A549 (cell line): ENCODE measurements at regions not wholly inside any gene's neighbourhood (a gene's known extent, or its start where the extent isn't known, plus 50 kb on each side); places are given as distances from the start of the nearest gene placed in this dataset.
A peak's percentile ranks its signal among the peaks of the same experiment; 100 is the strongest.
"Not testable (repeated sequence)": the region's sequence is repeated elsewhere in the genome, so short reads cannot be mapped to it uniquely, and the experiment has no call there.

ENCODE experiments used
- ATAC-seq, 2 experiments: fragments of 200-7000 bp in 1 of 2; fragments of >200 bp in 1 of 2; cut with Nextera tagmentation in 1 of 2; cut with Tn5 transposase in 1 of 2; 3 replicates each; pipeline versions ENCODE4 v1.8.0 to v1.9.1; 2018 to 2020; ENCODE audit warnings: mild to moderate bottlenecking in 1 of 2, moderate library complexity in 1 of 2
- CTCF ChIA-PET: fragments of 300-600 bp; sonication (Branson Sonifier 250); formaldehyde crosslinking; extraction: SDS; loops from one replicate; lab custom pipeline; 2021; ENCODE audit warnings: antibody characterized with exemption, inconsistent platforms; lab: Yijun Ruan, JAX
- POLR2A ChIA-PET: fragments of 350-600 bp; formaldehyde crosslinking; extraction: SDS; loops from one replicate; lab custom pipeline; 2021; ENCODE audit warnings: antibody characterized with exemption, inconsistent platforms; lab: Yijun Ruan, JAX
- DNase-seq, 2 experiments: peaks; one replicate each; pipeline versions ENCODE4 v3.0.0 to v3.0.0-alpha.2; 2011 to 2016; ENCODE audit warnings: low read depth in 1 of 2, low spot score in 1 of 2
- FAIRE-seq: peaks from 2 replicates; lab custom pipeline; 2011; peaks lifted over from hg19 to GRCh38; lab: Jason Lieb, UNC
- H3K27ac ChIP-seq, 2 experiments: fragments of >200 bp; sonication (Bioruptor Twin); formaldehyde crosslinking; 3 replicates each; pipeline ENCODE4 v1.5.1; 2016 to 2017
- H3K4me1 ChIP-seq: fragments of >200 bp; sonication (Bioruptor Twin); formaldehyde crosslinking; 3 replicates; pipeline ENCODE4 v1.6.1; 2016
- H3K4me2 ChIP-seq: fragments of >200 bp; sonication (Bioruptor Twin); formaldehyde crosslinking; 3 replicates; pipeline ENCODE4 v1.6.1; 2016
- H3K4me3 ChIP-seq: fragments of >200 bp; sonication (Bioruptor Twin); formaldehyde crosslinking; 3 replicates; pipeline ENCODE4 v1.5.1; 2016
- H3K9me3 ChIP-seq: fragments of >200 bp; sonication (Bioruptor Twin); formaldehyde crosslinking; 3 replicates; pipeline ENCODE4 v1.6.1; 2016
- CEBPB ChIP-seq, 2 experiments: fragments of >200 bp in 1 of 2; sonication (Bioruptor Twin) in 1 of 2; formaldehyde crosslinking in 1 of 2; IDR thresholded peaks; 2 replicates each; pipeline ENCODE4 v1.6.1; 2012 to 2016
- CHD2 ChIP-seq: fragments of 150-350 bp; IDR thresholded peaks from 2 replicates; pipeline ENCODE4 v1.6.1; 2014; ENCODE audit warnings: low read length; ENCODE audit not compliant: partially characterized antibody
- EHF ChIP-seq: fragments of 250-450 bp; sonication (Bioruptor Pico); IDR thresholded peaks from 2 replicates; pipeline ENCODE4 v1.5.0; 2020; ENCODE audit warnings: mild to moderate bottlenecking
- EHMT2 ChIP-seq: fragments of 200-600 bp; sonication (generic); IDR thresholded peaks from 2 replicates; pipeline ENCODE4 v1.6.1; 2016; ENCODE audit warnings: antibody characterized with exemption, low read depth, mild to moderate bottlenecking, moderate library complexity
- EP300 ChIP-seq, 2 experiments: fragments of >200 bp; sonication (Bioruptor Twin); formaldehyde crosslinking; IDR thresholded peaks; 2 replicates in 1 of 2; 3 replicates in 1 of 2; pipeline ENCODE4 v1.6.1; 2016 to 2017
- ESRRA ChIP-seq: fragments of 150-350 bp; IDR thresholded peaks from 2 replicates; pipeline ENCODE4 v1.6.1; 2014; ENCODE audit warnings: mild to moderate bottlenecking, low read length, borderline replicate concordance
- FOXS1 ChIP-seq: fragments of 250-450 bp; sonication (Bioruptor Pico); IDR thresholded peaks from 2 replicates; pipeline ENCODE4 v1.5.0; 2020; ENCODE audit warnings: mild to moderate bottlenecking, moderate library complexity
- HDAC2 ChIP-seq: fragments of 200-600 bp; sonication (generic); IDR thresholded peaks from 2 replicates; pipeline ENCODE4 v1.6.1; 2016
- HEYL ChIP-seq: fragments of 250-450 bp; sonication (Bioruptor Pico); IDR thresholded peaks from 2 replicates; pipeline ENCODE4 v1.8.0; 2021; ENCODE audit warnings: mild to moderate bottlenecking, moderate library complexity
- JUNB ChIP-seq: fragments of >200 bp; sonication (Bioruptor Twin); formaldehyde crosslinking; IDR thresholded peaks from 2 replicates; pipeline ENCODE4 v1.6.1; 2016
- KDM1A ChIP-seq: fragments of 200-600 bp; sonication (generic); IDR thresholded peaks from 2 replicates; pipeline ENCODE4 v1.6.1; 2016; ENCODE audit warnings: low read depth, mild to moderate bottlenecking
- MAZ ChIP-seq: fragments of 150-350 bp; IDR thresholded peaks from 2 replicates; pipeline ENCODE4 v1.6.1; 2014; ENCODE audit warnings: antibody characterized with exemption, low read depth, low read length, borderline replicate concordance
- NFE2L2 ChIP-seq: fragments of 150-350 bp; conservative IDR thresholded peaks from 2 replicates; pipeline ENCODE4 v1.6.1; 2014; ENCODE audit warnings: low read length
- POLR2A ChIP-seq: IDR thresholded peaks from 2 replicates; pipeline ENCODE4 v1.6.1; 2012; ENCODE audit warnings: mild to moderate bottlenecking, low read length
- SMC3 ChIP-seq: fragments of >200 bp; sonication (Bioruptor Twin); formaldehyde crosslinking; IDR thresholded peaks from 3 replicates; pipeline ENCODE4 v1.6.1; 2018; ENCODE audit warnings: inconsistent platforms
- TFCP2L1 ChIP-seq: fragments of 250-450 bp; sonication (Bioruptor Pico); IDR thresholded peaks from 2 replicates; pipeline ENCODE4 v1.5.0; 2021; ENCODE audit warnings: mild to moderate bottlenecking
- ZFP36 ChIP-seq: fragments of 450-650 bp; IDR thresholded peaks from 2 replicates; pipeline ENCODE4 v1.6.1; 2014; ENCODE audit warnings: borderline replicate concordance; ENCODE audit not compliant: partially characterized antibody
- WGBS: methylation state at CpG from one replicate; pipeline ENCODE4 v1.1.6; 2017; ENCODE audit errors: missing lambda C conversion rate; 5-methylcytosine and 5-hydroxymethylcytosine counted together
- TF ChIP-seq, protein P1 (sequence below): fragments of 200-600 bp; sonication (generic); IDR thresholded peaks from 2 replicates; pipeline ENCODE4 v1.6.1; 2016; ENCODE audit warnings: antibody characterized with exemption, mild to moderate bottlenecking, moderate library complexity
- TF ChIP-seq, protein P2 (sequence below): IDR thresholded peaks from 2 replicates; pipeline ENCODE4 v1.6.1; 2012
- TF ChIP-seq, protein P3 (sequence below): fragments of >200 bp; sonication (Bioruptor Twin); formaldehyde crosslinking; IDR thresholded peaks from 2 replicates; pipeline ENCODE4 v1.6.1; 2016

DNA sequence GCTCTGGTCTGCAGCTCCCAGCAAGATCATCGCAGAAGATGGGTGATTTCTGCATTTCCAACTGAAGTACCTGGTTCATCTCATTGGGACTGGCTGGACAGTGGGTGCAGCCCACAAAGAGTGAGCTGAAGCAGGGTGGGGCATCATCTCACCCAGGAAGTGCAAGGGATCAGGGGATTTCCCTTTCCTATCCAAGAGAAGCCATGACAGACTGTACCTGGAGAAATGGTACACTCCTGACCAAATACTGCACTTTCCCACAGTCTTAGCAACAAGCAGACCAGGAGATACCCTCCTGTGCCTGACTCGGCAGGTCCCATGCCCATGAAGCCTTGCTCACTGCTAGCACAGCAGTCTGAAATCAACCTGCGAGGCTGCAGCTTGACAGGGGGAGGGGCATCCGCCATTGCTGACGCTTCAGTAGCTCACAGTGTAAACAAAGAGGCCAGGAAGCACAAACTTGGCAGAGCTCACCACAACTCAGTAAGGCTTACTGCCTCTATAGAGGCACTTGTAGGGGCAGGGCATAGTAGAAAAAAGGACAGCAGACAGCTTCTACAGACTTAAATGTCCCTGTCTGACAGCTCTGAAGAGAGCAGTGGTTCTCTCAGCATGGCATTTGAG, 60.5 kb downstream of the AREG start:
- FAIRE-seq, H3K9me3 ChIP-seq, POLR2A ChIA-PET, ATAC-seq, H3K4me3 ChIP-seq, H3K4me1 ChIP-seq, H3K4me2 ChIP-seq, H3K27ac ChIP-seq: not testable (repeated sequence)
- peak in 1 of 2 experiments; percentile 6 for DNase-seq
- CTCF ChIA-PET = interaction anchor here (1.6 kb wide), 1 partner anchor 27 kb away, joined by 3 read pairs; no protein-coding TSS in a partner anchor
- 62% methylated on average over 5 of the region's 5 CpGs for WGBS

DNA sequence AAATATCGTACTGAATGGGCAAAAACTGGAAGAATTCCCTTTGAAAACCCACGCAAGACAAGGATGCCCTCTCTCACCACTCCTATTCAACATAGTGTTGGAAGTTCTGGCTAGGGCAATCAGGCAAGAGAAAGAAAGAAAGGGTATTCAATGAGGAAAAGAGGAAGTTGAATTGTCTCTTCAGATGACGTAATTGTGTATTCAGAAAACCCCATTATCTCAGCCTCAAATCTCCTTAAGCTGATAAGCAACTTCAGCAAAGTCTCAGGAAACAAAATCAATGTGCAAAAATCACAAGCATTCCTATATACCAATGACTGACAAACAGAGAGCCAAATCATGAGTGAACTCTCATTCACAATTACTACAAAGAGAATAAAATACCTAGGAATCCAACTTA, 64.4 kb downstream of the AREG start:
- POLR2A ChIA-PET, H3K27ac ChIP-seq, ATAC-seq, H3K9me3 ChIP-seq, H3K4me3 ChIP-seq, H3K4me2 ChIP-seq, FAIRE-seq, DNase-seq, H3K4me1 ChIP-seq, CTCF ChIA-PET: not testable (repeated sequence)
- WGBS = 64% methylated on average over 3 of the region's 3 CpGs

DNA sequence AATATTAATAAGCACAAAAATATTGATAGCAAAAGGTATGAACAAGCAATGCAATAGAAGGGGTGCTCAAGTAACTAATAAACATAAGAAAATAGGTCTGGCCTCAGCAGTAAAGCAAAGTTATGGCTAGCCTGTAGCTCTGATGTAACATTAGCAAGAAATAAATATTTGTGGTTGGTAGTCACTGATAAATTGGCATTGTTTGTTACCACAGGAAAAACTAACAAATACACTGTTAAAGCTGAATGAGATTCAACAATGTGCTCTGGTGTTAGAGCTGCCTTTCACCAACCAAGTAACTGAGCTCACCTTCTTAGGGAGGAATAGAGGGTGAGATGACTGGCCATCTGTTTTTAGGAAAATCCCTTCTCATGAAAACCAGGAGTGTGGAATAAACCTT, 71.4 kb downstream of the AREG start:
- no peak for TF ChIP-seq CHD2
- no peak for TF ChIP-seq ESRRA
- TF ChIP-seq, protein P1, sequence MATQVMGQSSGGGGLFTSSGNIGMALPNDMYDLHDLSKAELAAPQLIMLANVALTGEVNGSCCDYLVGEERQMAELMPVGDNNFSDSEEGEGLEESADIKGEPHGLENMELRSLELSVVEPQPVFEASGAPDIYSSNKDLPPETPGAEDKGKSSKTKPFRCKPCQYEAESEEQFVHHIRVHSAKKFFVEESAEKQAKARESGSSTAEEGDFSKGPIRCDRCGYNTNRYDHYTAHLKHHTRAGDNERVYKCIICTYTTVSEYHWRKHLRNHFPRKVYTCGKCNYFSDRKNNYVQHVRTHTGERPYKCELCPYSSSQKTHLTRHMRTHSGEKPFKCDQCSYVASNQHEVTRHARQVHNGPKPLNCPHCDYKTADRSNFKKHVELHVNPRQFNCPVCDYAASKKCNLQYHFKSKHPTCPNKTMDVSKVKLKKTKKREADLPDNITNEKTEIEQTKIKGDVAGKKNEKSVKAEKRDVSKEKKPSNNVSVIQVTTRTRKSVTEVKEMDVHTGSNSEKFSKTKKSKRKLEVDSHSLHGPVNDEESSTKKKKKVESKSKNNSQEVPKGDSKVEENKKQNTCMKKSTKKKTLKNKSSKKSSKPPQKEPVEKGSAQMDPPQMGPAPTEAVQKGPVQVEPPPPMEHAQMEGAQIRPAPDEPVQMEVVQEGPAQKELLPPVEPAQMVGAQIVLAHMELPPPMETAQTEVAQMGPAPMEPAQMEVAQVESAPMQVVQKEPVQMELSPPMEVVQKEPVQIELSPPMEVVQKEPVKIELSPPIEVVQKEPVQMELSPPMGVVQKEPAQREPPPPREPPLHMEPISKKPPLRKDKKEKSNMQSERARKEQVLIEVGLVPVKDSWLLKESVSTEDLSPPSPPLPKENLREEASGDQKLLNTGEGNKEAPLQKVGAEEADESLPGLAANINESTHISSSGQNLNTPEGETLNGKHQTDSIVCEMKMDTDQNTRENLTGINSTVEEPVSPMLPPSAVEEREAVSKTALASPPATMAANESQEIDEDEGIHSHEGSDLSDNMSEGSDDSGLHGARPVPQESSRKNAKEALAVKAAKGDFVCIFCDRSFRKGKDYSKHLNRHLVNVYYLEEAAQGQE = no peak
- no peak for TF ChIP-seq EHMT2
- TF ChIP-seq NFE2L2 = no peak
- TF ChIP-seq SMC3 = no peak
- no peak for TF ChIP-seq FOXS1
- no peak for TF ChIP-seq JUNB
- no peak for TF ChIP-seq HEYL (CRISPR knock-in tag)
- TF ChIP-seq POLR2A = no peak
- TF ChIP-seq KDM1A = no peak
- no peak for TF ChIP-seq HDAC2
- TF ChIP-seq, protein P2, sequence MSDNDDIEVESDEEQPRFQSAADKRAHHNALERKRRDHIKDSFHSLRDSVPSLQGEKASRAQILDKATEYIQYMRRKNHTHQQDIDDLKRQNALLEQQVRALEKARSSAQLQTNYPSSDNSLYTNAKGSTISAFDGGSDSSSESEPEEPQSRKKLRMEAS = no peak
- no peak for TF ChIP-seq CEBPB (IDR thresholded peaks at IDR 0.05)
- no peak for TF ChIP-seq EP300 (IDR thresholded peaks at IDR 0.05)
- TF ChIP-seq, protein P3, sequence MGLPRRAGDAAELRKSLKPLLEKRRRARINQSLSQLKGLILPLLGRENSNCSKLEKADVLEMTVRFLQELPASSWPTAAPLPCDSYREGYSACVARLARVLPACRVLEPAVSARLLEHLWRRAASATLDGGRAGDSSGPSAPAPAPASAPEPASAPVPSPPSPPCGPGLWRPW = no peak
- no peak for TF ChIP-seq MAZ
- TF ChIP-seq TFCP2L1 (CRISPR knock-in tag) = no peak
- no peak for TF ChIP-seq EHF (CRISPR knock-in tag)
- TF ChIP-seq ZFP36 = no peak
- Histone ChIP-seq H3K4me2 (no peak overlapping the region), H3K4me1 (no peaks in the 10 kb centered on the region), H3K4me3 (no peak overlapping the region), H3K27ac (no peak overlapping the region), H3K9me3 (no peaks in the 10 kb centered on the region)
- no peak for FAIRE-seq
- POLR2A ChIA-PET = interaction anchor here (0.6 kb wide), 1 partner anchor 101 kb away, joined by 3 read pairs; no protein-coding TSS in a partner anchor
- no peak for ATAC-seq
- CTCF ChIA-PET = no interaction called here
- no peak for DNase-seq
